ENCODE measurements at regions not wholly inside any gene's neighbourhood (a gene's known extent, or its start where the extent isn't known, plus 50 kb on each side); places are given as distances from the start of the nearest gene placed in this dataset.

- FAIRE-seq = no peak
These were observed 1916.7 kb downstream of the EFNA5 start for GRCh38 chr5:105754056-105754455.

- no peak for FAIRE-seq
These were observed 1917.9 kb downstream of the EFNA5 start for GRCh38 chr5:105752801-105753200.

- no peak for FAIRE-seq
These were observed 1918.8 kb downstream of the EFNA5 start for GRCh38 chr5:105751908-105752307.

GRCh38 chr5:105745111-105745510 is 1925.6 kb downstream of the EFNA5 start:
- no peak for FAIRE-seq

GRCh38 chr5:105740242-105740641 is 1930.5 kb downstream of the EFNA5 start:
- no peak for FAIRE-seq

- peak; percentile 60 for FAIRE-seq
These were observed 1931.0 kb downstream of the EFNA5 start for GRCh38 chr5:105739732-105740131.

- FAIRE-seq = peak; percentile 34
These were observed 1935.0 kb downstream of the EFNA5 start for GRCh38 chr5:105735704-105736103.

- FAIRE-seq = no peak
These were observed 1939.8 kb downstream of the EFNA5 start for GRCh38 chr5:105730982-105731381.

GRCh38 chr5:105726093-105726492 is 1944.6 kb downstream of the EFNA5 start:
- FAIRE-seq = no peak

- FAIRE-seq = no peak
These were observed 1962.3 kb downstream of the EFNA5 start for GRCh38 chr5:105708442-105708841.

GRCh38 chr5:105702323-105702722 is 1968.4 kb downstream of the EFNA5 start:
- no peak for FAIRE-seq

GRCh38 chr5:105696440-105696839 is 1974.3 kb downstream of the EFNA5 start:
- no peak for FAIRE-seq

GRCh38 chr5:105695941-105696340 is 1974.8 kb downstream of the EFNA5 start:
- FAIRE-seq = no peak

- FAIRE-seq = no peak
These were observed 1981.1 kb downstream of the EFNA5 start for GRCh38 chr5:105689596-105689995.

- no peak for FAIRE-seq
These were observed 1982.4 kb downstream of the EFNA5 start for GRCh38 chr5:105688227-105688792.

GRCh38 chr5:105687493-105687892 is 1983.2 kb downstream of the EFNA5 start:
- no peak for FAIRE-seq

- no peak for FAIRE-seq
These were observed 1984.9 kb downstream of the EFNA5 start for GRCh38 chr5:105685884-105686283.

- FAIRE-seq = no peak
These were observed 1985.9 kb downstream of the EFNA5 start for GRCh38 chr5:105684799-105685198.

GRCh38 chr5:105680858-105681475 is 1989.8 kb downstream of the EFNA5 start:
- FAIRE-seq = no peak

- FAIRE-seq = no peak
These were observed 1993.4 kb downstream of the EFNA5 start for GRCh38 chr5:105677291-105677690.

- no peak for FAIRE-seq
These were observed 2000.1 kb downstream of the EFNA5 start for GRCh38 chr5:105670596-105670995.

- FAIRE-seq = no peak
These were observed 2007.1 kb downstream of the EFNA5 start for GRCh38 chr5:105663671-105664070.

GRCh38 chr5:105659396-105659795 is 2011.3 kb downstream of the EFNA5 start:
- FAIRE-seq = no peak

- no peak for FAIRE-seq
These were observed 2030.4 kb downstream of the EFNA5 start for GRCh38 chr5:105640328-105640727.

- no peak for FAIRE-seq
These were observed 2031.2 kb downstream of the EFNA5 start for GRCh38 chr5:105639511-105639910.

Data from G401.6 (cell line).